ENCODE measurements at regions not wholly inside any gene's neighbourhood (a gene's known extent, or its start where the extent isn't known, plus 50 kb on each side); places are given as distances from the start of the nearest gene placed in this dataset.
A peak's percentile ranks its signal among the peaks of the same experiment; 100 is the strongest.

GRCh38 chr12:111224186-111225066 lies 144.5 kb downstream of the PHETA1 start:
- 31% methylated on average over 14 of the region's 14 CpGs for WGBS, 2 donors
- peak; percentile 24 to 51 (median 27) for DNase-seq

DNA sequence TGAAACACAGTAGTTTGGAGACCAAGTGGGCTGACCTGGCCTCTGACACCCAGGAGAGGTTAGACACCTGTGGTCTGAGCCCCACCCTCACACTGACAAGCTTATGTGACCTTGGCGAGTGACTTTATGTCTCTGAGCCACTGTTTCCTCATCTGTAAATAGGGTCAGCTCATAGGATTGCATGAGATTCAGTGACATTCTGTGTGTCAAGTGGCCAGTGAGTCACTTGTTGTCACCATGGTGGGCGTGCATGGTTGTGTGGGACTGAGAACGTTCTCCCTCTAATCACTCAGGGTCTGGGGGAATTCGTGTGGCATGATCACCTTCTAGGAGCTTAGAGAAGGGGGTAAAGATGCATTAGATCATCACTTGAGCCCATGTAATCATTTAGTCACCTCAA lies 146.4 kb downstream of the PHETA1 start:
- Histone ChIP-seq H3K4me1 (ENCODE audit: control insufficient read depth in 5 of 5, insufficient read depth in 5 of 5, low read length in 5 of 5) (peaks cover 0 to 4% (median 0%) of the 10 kb centered on the region in 5 donors), H3K9ac (ENCODE audit: insufficient read depth in 1 of 2, low read length in 2 of 2) (no peak overlapping the region), H3K4me3 (no peak overlapping the region), H3K27ac (ENCODE audit: low read depth in 1 of 2, low read length in 1 of 2) (no peak overlapping the region), H3K9me3 (ENCODE audit: control insufficient read depth in 4 of 4, insufficient read depth in 3 of 4, low read length in 3 of 4) (peaks cover 0 to 6% (median 0%) of the 10 kb centered on the region in 4 donors), H3K27me3 (ENCODE audit: control insufficient read depth in 3 of 3, insufficient read depth in 3 of 3, low read length in 2 of 3) (peaks cover 0 to 1% (median under 1%) of the 10 kb centered on the region in 3 donors), H3K36me3 (ENCODE audit: control insufficient read depth in 4 of 4, insufficient read depth in 4 of 4, low read length in 4 of 4) (no peaks in the 10 kb centered on the region)
- DNase-seq (no peak), ATAC-seq (ENCODE audit: insufficient read depth, low FRiP score) (no peak)
- TF ChIP-seq, protein P1, sequence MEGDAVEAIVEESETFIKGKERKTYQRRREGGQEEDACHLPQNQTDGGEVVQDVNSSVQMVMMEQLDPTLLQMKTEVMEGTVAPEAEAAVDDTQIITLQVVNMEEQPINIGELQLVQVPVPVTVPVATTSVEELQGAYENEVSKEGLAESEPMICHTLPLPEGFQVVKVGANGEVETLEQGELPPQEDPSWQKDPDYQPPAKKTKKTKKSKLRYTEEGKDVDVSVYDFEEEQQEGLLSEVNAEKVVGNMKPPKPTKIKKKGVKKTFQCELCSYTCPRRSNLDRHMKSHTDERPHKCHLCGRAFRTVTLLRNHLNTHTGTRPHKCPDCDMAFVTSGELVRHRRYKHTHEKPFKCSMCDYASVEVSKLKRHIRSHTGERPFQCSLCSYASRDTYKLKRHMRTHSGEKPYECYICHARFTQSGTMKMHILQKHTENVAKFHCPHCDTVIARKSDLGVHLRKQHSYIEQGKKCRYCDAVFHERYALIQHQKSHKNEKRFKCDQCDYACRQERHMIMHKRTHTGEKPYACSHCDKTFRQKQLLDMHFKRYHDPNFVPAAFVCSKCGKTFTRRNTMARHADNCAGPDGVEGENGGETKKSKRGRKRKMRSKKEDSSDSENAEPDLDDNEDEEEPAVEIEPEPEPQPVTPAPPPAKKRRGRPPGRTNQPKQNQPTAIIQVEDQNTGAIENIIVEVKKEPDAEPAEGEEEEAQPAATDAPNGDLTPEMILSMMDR (IDR thresholded peaks at IDR 0.05; ENCODE audit: control extremely low read depth, extremely low read depth): no peak
- WGBS, 2 donors: 69 to 70% methylated on average over 4 of the region's 4 CpGs

More at GRCh38 chr12:111224186-111225066, 144.5 kb downstream of the PHETA1 start:
- Histone ChIP-seq H3K9me3 (ENCODE audit: control insufficient read depth in 4 of 4, insufficient read depth in 3 of 4, low read length in 3 of 4) (peaks cover 0 to 6% (median 0%) of the 10 kb centered on the region in 4 donors), H3K4me1 (ENCODE audit: control insufficient read depth in 5 of 5, insufficient read depth in 5 of 5, low read length in 5 of 5) (peaks cover 0 to 4% (median 0%) of the 10 kb centered on the region in 5 donors), H3K27me3 (ENCODE audit: control insufficient read depth in 3 of 3, insufficient read depth in 3 of 3, low read length in 2 of 3) (no peaks in the 10 kb centered on the region), H3K4me3 (no peak overlapping the region), H3K27ac (ENCODE audit: low read depth in 1 of 2, low read length in 1 of 2) (no peak overlapping the region), H3K36me3 (ENCODE audit: control insufficient read depth in 4 of 4, insufficient read depth in 4 of 4, low read length in 4 of 4) (no peaks in the 10 kb centered on the region), H3K9ac (ENCODE audit: insufficient read depth in 1 of 2, low read length in 2 of 2) (no peak overlapping the region)
- TF ChIP-seq, protein P1 (IDR thresholded peaks at IDR 0.05; ENCODE audit: control extremely low read depth, extremely low read depth): no peak
- ATAC-seq (ENCODE audit: insufficient read depth, low FRiP score): no peak

DNA sequence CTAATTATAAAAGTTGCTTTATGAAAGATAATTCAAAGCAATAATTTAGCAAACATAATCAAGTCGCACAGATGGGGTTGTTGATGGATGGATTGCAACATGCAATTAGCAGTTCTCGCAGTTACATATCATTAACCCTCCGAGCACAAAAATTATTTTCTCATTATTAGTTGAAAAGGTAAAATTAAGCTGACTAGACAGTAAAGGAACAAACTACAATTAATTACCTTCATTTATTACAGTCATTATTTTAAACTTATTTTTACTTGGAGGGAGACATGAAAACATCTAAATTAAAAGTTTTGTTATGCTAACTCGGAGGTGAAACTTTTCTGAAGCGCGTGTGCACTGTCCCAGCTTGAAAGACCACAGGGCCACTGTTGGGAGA lies 146.9 kb downstream of the PHETA1 start:
- no peak for DNase-seq
- no peak for ATAC-seq (ENCODE audit: insufficient read depth, low FRiP score)
- H3K36me3 ChIP-seq (ENCODE audit: control insufficient read depth in 4 of 4, insufficient read depth in 4 of 4, low read length in 4 of 4): no peaks in the 10 kb centered on the region
- no peak overlapping the region for H3K9ac ChIP-seq (ENCODE audit: insufficient read depth in 1 of 2, low read length in 2 of 2)
- WGBS, 2 donors: 57 to 67% methylated on average over 6 of the region's 6 CpGs
- peaks cover 0 to 6% (median 0%) of the 10 kb centered on the region in 4 donors for H3K9me3 ChIP-seq (ENCODE audit: control insufficient read depth in 4 of 4, insufficient read depth in 3 of 4, low read length in 3 of 4)
- no peak overlapping the region for H3K27ac ChIP-seq (ENCODE audit: low read depth in 1 of 2, low read length in 1 of 2)
- TF ChIP-seq, protein P1 (IDR thresholded peaks at IDR 0.05; ENCODE audit: control extremely low read depth, extremely low read depth): no peak
- no peak overlapping the region for H3K4me3 ChIP-seq
- H3K27me3 ChIP-seq (ENCODE audit: control insufficient read depth in 3 of 3, insufficient read depth in 3 of 3, low read length in 2 of 3): peaks cover 0 to 4% (median 3%) of the 10 kb centered on the region in 3 donors
- H3K4me1 ChIP-seq (ENCODE audit: control insufficient read depth in 5 of 5, insufficient read depth in 5 of 5, low read length in 5 of 5): peaks cover 0 to 4% (median 0%) of the 10 kb centered on the region in 5 donors

All from lung (tissue), 11 donors.